ENCODE measurements at regions not wholly inside any gene's neighbourhood (a gene's known extent, or its start where the extent isn't known, plus 50 kb on each side); places are given as distances from the start of the nearest gene placed in this dataset.

DNA sequence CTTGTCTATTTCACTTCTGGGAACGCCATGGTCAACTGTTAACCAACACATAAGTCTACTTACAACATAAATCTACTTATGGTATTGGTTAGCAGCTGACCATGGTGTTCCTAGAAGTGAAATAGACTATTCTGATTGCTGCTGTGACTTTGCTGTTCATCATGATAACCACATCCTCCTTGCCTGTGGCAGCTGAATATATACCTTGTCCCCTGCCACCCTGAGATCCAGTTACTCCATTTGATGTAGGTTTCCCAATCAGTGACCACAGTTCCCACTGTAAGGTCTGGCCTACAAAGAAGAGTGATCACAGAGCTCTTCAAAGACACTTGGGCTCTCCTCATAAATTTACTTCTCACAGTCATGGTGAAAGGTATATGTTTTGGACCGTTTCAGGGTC, 66.8 kb upstream of the ALDH1A3 start:
- Mint-ChIP-seq H3K27me3 (ENCODE audit: unreplicated experiment) (no peaks in the 10 kb centered on the region), H3K27ac (ENCODE audit: unreplicated experiment) (no peak overlapping the region), H3K9me3 (ENCODE audit: unreplicated experiment) (peaks cover 11% of the 10 kb centered on the region), H3K4me3 (ENCODE audit: unreplicated experiment) (no peak overlapping the region), H3K4me1 (ENCODE audit: unreplicated experiment) (peaks cover 4% of the 10 kb centered on the region), H3K36me3 (ENCODE audit: unreplicated experiment) (no peaks in the 10 kb centered on the region)
- TF ChIP-seq, protein P1, sequence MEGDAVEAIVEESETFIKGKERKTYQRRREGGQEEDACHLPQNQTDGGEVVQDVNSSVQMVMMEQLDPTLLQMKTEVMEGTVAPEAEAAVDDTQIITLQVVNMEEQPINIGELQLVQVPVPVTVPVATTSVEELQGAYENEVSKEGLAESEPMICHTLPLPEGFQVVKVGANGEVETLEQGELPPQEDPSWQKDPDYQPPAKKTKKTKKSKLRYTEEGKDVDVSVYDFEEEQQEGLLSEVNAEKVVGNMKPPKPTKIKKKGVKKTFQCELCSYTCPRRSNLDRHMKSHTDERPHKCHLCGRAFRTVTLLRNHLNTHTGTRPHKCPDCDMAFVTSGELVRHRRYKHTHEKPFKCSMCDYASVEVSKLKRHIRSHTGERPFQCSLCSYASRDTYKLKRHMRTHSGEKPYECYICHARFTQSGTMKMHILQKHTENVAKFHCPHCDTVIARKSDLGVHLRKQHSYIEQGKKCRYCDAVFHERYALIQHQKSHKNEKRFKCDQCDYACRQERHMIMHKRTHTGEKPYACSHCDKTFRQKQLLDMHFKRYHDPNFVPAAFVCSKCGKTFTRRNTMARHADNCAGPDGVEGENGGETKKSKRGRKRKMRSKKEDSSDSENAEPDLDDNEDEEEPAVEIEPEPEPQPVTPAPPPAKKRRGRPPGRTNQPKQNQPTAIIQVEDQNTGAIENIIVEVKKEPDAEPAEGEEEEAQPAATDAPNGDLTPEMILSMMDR (IDR thresholded peaks at IDR 0.05) = no peak
- no peak for DNase-seq (ENCODE audit: extremely low spot score, unreplicated experiment)

DNA sequence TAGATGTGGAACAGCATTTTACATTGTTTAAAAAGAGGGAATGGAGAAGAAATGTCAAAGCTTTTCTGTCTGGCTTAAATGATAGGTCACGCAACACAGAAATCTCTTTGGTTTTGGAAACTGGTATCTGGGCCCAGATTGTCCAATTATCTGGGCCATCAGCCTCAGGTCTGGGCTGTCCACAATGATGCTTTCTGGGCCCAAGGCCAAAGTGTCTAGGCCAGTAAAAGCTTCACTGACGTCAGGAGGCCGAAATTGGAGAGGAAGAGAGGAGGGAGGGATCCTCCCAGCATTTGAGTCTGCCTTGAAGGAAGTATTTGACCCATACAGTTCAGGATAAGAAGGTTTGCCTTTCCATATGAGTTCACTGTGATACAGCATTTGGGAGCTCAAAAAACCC, 60.7 kb upstream of the ALDH1A3 start:
- DNase-seq (ENCODE audit: extremely low spot score, unreplicated experiment) = no peak
- H3K4me3 Mint-ChIP-seq (ENCODE audit: unreplicated experiment) = no peak overlapping the region
- TF ChIP-seq, protein P1 (IDR thresholded peaks at IDR 0.05) = no peak
- H3K27ac Mint-ChIP-seq (ENCODE audit: unreplicated experiment) = no peak overlapping the region
- H3K36me3 Mint-ChIP-seq (ENCODE audit: unreplicated experiment) = no peaks in the 10 kb centered on the region
- peaks cover 20% of the 10 kb centered on the region for H3K9me3 Mint-ChIP-seq (ENCODE audit: unreplicated experiment)
- H3K27me3 Mint-ChIP-seq (ENCODE audit: unreplicated experiment) = peaks cover 12% of the 10 kb centered on the region
- no peaks in the 10 kb centered on the region for H3K4me1 Mint-ChIP-seq (ENCODE audit: unreplicated experiment)

GRCh38 chr15:100820528-100820927, 59.1 kb upstream of the ALDH1A3 start:
- Mint-ChIP-seq H3K36me3 (ENCODE audit: unreplicated experiment) (no peaks in the 10 kb centered on the region), H3K27ac (ENCODE audit: unreplicated experiment) (no peak overlapping the region), H3K27me3 (ENCODE audit: unreplicated experiment) (peaks cover 27% of the 10 kb centered on the region), H3K4me3 (ENCODE audit: unreplicated experiment) (no peak overlapping the region), H3K4me1 (ENCODE audit: unreplicated experiment) (no peaks in the 10 kb centered on the region), H3K9me3 (ENCODE audit: unreplicated experiment) (peaks cover 12% of the 10 kb centered on the region)
- TF ChIP-seq, protein P1 (IDR thresholded peaks at IDR 0.05) = no peak
- no peak for DNase-seq (ENCODE audit: extremely low spot score, unreplicated experiment)

DNA sequence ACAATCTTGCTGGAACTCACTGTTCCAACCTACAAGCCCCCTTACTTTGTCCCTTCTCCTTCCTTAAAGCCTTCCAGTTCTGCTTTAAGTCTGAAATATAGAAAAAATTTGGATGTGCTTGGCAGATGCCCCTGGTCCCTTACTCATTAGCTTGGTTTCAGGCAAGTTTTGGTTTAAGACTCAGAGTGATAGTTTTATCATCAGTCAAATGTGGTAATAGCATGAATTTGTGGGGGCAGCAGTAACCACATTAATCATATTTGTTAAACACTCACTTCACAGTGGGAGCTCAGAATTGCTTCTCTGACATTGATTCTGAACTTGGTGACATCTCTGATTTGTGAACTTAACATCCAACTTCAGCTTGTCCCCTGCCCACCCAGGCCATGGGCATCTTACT, 58.3 kb upstream of the ALDH1A3 start:
- Mint-ChIP-seq H3K4me1 (ENCODE audit: unreplicated experiment) (no peaks in the 10 kb centered on the region), H3K27ac (ENCODE audit: unreplicated experiment) (no peak overlapping the region), H3K4me3 (ENCODE audit: unreplicated experiment) (no peak overlapping the region), H3K27me3 (ENCODE audit: unreplicated experiment) (peaks cover 27% of the 10 kb centered on the region), H3K36me3 (ENCODE audit: unreplicated experiment) (no peaks in the 10 kb centered on the region), H3K9me3 (ENCODE audit: unreplicated experiment) (peaks cover 9% of the 10 kb centered on the region)
- TF ChIP-seq, protein P1 (IDR thresholded peaks at IDR 0.05) = no peak
- no peak for DNase-seq (ENCODE audit: extremely low spot score, unreplicated experiment)

DNA sequence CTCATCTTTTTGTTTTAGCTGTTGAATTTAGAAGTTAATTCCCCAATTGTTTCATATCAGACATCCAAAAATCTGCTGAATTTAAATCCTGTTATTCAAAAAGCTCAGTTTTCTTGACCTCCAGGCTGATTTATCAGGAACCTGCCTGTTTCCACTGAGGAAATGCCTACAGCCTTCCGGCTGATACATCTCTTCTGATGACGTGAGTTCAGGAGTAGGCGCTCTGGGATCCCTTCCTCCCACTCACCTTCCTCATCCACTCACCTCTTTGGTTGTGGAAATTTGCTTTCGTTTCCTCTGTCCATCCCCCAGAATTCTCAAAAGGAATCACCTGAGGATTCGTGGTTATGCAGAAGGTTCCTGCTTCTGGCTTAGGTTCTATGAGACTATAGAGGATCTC, 55.4 kb upstream of the ALDH1A3 start:
- no peak overlapping the region for H3K27ac Mint-ChIP-seq (ENCODE audit: unreplicated experiment)
- TF ChIP-seq, protein P1 (IDR thresholded peaks at IDR 0.05) = no peak
- H3K4me1 Mint-ChIP-seq (ENCODE audit: unreplicated experiment) = no peaks in the 10 kb centered on the region
- H3K4me3 Mint-ChIP-seq (ENCODE audit: unreplicated experiment) = no peak overlapping the region
- no peak for DNase-seq (ENCODE audit: extremely low spot score, unreplicated experiment)
- H3K9me3 Mint-ChIP-seq (ENCODE audit: unreplicated experiment) = peaks cover 18% of the 10 kb centered on the region
- no peaks in the 10 kb centered on the region for H3K36me3 Mint-ChIP-seq (ENCODE audit: unreplicated experiment)
- peaks cover 27% of the 10 kb centered on the region for H3K27me3 Mint-ChIP-seq (ENCODE audit: unreplicated experiment)

All from osteocyte (in vitro differentiated cells).